GM19025 (cell line): ENCODE measurements at regions not wholly inside any gene's neighbourhood (a gene's known extent, or its start where the extent isn't known, plus 50 kb on each side); places are given as distances from the start of the nearest gene placed in this dataset.

ENCODE experiments used
- ATAC-seq: cut with Tn5 transposase; IDR thresholded peaks from one replicate; pipeline ENCODE4 v1.9.1; 2021; ENCODE audit warnings: mild to moderate bottlenecking, low read depth, moderate library complexity; ENCODE audit not compliant: unreplicated experiment

DNA sequence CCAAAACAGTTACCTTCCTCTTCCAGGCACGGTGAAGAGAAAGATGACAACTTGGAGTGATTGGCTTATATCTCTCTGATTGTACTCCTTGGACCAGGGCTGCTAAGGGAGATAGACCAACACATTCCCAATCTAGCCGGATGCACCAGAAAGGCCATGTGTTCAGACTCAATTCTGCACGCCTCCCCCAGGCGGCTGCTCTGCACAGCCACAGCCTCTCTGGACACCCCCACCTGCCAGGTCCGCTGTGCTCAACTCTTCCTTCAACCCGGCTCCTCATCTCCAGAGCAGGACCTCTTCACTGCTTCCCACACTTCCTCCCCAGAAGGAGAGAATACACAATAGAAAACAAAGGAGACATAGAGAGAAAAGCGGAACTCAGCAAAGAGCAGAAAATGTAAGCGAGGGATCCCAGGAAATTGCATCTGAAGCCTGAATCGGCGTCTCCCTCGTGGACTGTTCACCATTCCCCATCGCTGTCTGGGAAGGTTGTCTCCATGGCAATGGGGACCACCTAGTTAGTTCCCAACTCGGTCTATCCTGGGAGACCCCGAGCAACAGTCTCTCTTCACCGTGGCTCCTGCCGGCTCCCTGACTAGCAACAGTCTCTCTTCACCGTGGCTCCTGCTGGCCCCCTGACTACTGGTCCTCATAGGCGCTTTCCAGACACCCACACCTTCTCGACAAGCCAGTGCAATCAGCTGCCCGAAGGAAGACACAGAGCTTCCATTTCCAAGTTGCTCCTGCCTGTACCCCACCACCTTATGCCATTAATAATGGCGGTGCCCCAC, 361.7 kb upstream of the MYT1L start:
- ATAC-seq = no peak

DNA sequence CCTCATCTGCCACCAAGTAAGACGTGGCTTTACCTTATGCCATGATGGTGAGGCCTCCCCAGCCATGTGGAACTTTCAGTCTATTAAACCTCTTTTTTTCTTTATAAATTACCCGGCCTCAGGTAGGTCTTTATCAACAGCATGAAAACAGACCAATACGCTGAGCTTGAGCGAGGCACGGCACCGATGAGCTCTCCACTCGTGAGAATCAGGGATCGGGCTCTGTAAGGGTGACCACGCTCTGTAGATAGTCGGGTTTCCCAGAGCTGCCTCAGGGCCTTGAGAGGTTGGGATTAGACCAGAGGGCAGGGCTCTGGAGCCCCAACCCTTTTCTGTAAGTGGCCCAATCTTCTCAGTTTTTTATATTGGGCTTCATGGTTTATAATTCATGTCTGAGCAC, 360.3 kb upstream of the MYT1L start:
- no peak for ATAC-seq

DNA sequence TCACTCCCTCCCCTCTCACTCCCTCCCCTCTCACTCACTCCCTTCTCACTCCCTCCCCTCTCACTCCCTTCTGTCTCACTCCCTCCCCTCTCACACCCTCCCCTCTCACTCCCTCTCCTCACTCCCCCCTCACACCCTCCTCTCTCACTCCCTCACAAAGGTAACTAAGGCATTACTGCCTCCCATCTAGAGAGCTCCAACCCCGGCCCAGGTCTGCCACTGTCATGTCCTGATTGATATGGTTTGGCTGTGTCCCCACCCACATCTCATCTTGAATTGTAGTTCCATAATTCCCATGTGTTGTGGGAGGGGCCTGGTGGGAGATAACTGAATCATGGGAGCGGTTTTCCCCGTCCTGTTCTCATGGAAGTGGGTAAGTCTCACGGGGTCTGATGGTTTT, 359.9 kb upstream of the MYT1L start:
- ATAC-seq = no peak

DNA sequence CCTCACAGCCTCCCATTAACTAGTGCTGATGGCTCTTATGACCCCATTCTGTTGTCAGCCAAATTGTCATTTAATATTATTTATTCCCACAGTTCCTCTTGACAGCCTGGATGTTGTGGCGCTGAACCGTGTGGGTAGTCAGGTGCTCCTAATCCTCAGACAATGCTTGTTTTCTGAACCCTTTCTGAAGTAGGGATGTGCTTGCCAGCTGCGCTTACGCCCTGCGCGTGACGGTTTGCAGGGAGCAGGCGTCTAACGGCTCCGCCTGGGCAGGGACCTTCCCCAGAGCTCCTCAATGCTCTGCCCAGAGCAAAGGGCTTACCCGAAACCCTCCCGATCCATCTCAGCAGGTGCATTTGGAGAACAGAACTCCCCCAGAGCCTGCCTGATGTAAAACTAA, 358.2 kb upstream of the MYT1L start:
- no peak for ATAC-seq

DNA sequence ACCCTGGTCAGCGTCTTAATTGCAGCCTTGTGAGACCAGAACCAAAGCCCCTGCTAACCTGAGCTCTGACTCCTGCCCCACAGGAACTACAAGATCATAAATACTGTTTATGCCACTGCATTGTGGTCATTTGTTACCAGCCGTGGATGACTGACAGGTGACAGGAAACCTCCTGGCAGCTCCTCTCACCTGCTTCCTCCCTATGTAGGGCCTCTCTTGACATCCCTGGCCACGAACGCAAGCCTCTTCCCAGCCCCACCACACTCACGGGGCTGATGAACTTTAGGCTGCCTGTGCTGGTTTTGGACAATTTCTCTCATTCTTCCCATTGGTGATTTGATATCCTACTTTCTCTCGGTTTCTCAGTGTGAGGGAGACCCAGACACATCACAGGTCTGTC, 357.2 kb upstream of the MYT1L start:
- ATAC-seq = no peak

DNA sequence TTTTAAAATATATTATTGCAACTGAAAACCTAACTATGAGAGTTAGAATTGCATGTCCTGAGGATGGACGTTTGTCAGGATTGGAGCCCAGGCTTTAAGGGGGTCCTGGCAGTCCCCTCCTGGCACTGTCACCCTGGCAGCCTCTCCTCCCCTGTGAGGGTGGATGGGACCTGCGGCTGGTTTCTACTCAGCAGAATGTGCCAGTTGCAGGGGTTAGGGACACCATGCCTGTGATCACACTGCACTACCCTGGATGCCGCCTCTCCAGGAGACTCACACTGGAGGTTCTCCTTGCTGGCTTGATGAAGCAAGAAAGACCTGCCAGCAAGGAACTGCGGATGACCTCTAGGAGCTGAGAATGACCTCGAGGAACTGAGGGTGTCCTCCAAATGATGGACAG, 356.7 kb upstream of the MYT1L start:
- ATAC-seq = no peak

DNA sequence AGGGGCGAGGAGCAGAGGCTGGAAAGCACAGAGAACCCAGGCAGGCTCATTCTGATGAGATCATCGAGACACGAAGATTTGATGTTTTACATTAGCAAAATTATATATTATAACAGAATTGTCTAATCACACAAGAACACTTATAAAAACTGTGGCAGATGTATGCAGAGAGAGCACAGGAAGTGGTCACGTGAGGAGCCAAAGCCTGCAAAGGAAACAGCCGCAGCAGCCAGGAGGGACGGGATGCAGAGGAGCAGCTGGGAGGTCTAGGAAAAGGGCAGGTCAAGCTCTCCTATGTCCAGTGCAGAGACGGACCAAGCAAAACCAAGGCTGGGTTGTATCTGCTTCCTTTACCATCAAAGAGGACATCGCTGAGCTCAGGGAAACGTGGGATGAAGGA, 355.1 kb upstream of the MYT1L start:
- ATAC-seq = no peak

DNA sequence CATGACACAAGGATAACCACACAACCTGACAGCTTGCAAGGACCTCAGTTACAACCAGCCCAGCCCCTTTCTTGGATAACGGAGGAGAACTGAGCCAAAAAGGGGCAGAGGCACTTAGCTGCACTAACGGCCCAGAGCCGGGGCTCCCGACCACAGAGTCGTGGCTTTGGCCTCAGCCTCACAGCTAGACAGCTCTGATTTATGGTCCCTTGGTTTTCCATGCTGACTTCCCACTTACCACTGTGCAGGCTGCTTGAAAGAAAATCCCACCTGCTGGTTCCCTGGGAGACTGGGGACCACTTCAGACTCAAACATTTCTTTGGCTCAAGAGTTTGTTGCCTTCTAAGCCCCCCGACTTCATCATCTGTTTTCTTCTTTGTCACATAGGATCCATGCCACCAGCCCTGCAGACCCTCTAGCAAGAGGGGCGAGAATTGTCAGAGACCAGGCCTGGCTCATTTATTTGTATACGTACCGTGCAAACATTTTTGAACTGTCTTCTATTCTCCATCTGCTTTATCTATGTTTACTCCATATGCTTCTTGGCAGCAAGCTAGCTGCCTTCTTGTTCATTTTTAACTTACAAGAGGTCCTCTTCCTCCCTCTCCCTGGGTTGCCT, 352.6 kb upstream of the MYT1L start:
- ATAC-seq = no peak

DNA sequence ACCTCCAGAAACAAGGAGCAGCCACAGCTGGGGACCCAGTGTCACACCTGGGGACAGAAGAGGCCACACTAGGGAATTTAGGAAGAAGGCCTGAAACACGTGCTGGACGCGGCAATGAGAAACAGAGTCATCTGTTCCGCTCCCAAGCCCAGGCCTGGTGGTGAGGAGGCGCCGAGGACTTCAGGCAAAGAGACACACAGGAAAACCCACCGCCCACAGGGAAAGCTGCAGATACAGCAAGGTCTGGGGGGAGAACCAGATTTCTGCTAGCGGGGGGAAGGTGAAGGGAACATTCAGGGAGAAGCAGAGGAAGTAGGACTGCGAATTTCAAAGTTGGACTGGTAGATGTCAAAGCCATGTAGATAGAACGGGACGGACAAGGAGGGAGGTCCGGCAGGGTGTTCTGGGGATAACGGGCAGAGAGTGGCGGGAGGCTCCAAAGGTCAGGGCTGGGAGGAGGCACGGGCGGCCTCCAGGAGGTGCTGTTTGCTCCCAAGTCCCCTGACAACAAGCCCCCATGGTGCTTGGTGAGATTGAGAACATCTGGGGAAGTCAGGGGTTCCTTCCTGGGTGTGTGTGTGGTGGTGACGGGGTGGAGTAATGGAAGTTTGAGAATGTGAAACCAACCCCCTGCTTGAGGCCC, 351.7 kb upstream of the MYT1L start:
- no peak for ATAC-seq

DNA sequence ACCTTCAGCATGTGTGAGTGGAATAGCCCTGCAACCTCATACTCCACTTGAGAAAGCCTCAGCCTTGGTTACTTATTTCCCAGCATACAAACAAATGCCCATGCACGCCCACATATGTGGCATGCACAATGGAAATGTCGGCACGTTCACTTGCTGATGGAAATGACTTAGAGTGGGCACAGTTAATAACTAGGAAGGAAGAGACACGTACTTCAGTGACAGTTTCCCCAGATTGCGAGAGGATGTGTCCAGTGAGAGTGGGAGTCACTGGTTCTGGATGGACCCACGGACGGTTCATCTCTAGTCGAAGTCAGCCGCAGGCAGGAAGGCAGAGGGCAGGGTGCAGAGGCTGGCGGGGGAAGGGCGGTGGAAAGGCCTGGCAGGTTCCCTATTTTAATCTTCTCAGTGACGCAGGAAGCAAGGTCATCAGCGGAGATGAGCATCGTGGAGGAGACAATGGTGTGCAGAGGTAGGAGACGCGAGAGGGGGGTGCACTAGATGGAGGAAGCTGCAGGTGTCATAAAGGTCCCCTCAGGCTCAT, 350.7 kb upstream of the MYT1L start:
- ATAC-seq = no peak

DNA sequence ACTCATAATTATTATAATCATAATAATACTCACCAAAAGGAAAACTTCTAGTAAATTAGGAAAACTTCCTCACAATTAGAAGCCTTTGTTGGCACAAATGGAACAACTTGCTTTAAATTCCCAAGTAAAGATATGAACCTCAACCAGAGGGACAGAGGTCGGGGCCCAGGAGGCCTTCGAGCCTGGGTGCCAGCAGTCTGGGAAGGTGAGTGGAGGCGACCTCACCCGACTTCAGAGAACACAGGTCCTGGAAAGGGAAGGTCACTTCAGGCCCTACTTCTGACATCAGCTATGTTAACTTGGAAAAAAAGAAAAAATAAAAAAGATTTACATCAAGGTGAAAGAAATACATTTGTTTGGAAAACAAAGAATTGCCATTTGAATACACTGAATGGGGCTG, 350.0 kb upstream of the MYT1L start:
- no peak for ATAC-seq

DNA sequence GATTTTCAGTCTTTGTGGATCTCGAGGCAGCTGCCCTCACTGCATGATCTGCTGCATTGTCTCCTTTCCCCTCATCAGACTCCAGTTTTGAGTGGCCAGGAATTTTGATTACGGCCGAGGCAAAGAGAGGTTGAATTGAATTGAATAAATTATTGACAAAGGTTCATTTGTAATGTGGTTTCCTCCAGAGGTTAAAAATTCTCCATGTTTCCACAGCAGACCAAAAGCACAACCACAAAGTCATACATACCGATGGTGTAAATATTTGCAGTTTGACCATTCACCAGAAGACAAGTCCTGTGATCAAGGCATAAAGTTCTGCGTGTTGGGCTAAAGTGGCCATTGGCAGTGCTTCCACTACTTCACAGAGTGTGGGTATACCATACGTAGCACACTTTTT, 343.8 kb upstream of the MYT1L start:
- ATAC-seq = no peak

DNA sequence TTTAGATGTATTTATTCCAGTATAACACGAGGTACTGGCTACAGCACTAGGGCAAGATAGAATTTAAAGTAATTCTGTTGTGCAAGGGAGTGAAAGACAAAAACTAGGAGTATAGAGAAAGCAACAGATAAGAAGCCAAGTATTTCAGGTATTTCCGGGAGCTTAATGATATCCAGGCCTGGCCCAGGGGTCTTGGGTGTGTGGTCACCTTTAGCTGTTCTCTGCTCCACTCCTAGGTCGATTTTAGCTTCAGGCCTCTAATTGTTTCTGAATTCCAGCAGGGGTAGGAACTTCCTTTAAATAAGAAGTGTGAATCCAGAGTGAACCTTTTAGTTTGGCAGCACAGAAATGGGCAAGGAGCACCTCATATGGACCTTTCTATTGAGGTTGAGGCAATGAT, 342.3 kb upstream of the MYT1L start:
- no peak for ATAC-seq

DNA sequence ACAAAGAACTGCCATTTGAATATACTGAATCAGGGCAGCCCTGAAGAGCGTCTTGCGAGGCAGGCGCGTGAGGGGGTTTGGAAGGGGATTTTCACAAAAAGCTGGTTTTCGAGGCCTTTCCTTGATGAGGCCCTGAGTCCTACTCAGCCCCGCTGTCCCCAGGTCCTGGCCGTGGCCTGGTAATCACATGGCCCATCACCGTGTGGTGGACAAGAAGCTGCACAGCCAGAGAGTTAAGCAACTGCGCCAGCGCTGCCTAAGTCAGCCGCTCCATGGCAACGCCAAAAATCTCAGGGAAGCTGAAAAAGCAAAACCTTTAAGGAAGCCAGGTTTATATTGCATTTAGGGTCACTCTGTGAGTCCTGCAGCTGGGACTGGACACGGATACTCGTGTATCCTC, 341.2 kb upstream of the MYT1L start:
- no peak for ATAC-seq

DNA sequence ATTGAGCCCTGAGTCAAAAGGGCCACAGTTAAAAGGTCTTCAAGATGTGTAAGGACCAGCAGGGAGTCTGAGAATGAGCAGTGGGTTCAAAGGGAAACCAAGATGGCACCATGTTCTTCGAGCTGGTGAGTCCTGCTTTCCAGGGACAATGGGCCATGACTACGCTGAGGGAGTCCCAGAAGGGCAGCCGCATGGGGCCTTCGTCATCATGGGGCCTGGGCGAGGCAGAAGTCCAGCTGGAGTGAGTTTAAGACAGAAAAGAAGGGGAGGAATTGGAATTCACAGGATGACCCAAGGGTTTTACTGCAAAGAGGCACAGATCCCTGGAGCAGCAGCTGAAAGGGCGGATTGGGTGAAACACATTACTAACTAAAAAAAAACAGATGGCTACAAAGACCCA, 340.8 kb upstream of the MYT1L start:
- ATAC-seq = no peak

DNA sequence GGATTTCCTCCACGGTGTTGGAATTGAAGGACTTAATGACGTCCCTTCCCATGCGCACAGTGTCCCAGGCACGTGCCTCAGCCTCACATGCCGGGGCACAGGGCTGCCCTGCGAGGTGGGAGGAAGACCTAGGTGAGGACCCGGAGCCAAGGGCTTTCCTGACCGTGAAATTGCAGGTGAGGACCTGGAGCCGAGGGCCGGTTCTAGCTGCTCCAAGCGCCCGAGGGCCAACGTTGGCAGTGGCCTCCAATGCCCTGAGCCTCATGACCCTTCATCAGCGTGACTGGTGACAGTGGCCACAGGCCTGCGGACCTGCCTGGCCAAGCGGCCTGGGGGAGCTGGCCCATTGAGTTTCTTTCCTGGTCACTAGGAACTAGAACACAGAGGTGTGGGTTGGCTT, 338.2 kb upstream of the MYT1L start:
- ATAC-seq = no peak

DNA sequence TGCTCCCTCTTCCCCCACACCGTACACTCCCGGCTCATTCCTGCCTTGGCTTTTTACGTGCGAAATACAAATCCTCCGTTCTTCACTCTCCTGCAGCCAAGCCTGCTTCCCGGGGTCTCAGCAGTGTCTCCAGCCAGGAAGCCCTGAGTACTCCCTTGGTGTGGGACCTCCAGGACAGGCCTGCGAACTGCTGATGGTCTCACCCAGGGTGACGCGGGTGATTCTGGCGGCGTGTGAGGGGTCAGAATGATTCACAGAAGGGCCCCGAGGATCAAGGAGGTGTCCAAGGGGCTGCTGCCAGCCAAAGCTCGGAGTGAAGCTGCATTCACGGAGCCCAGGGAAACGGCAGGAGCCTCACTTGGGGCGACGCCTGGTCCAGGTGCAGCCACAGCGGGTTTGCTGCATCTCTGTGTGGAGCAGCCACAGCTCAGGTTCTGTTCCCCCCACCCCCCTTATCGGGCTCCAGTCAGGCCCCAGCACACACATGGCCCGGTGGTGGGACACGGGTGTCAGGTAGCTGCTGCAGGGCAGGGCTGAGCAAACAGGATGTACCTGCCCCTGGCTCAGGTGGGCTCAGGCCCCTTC, 337.7 kb upstream of the MYT1L start:
- ATAC-seq = no peak

DNA sequence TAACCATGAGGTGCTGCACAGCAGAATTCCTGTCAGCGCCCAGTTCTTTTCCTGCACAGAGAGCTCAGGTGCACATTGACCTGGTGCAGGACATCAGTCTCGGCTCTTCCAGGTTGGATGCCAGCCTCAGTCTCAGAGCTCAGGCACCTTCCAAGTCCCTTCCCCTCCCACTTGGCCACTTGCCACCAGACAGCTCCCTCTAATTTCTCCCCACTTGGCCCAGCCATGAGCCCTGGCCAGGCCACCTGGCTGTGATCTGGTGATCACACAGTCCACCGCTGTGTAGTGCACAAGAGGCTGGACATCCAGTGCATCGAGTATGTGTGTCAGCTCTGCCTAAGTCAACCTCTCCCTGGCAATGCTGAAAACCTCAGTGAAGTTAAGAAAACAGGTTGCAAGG, 336.6 kb upstream of the MYT1L start:
- no peak for ATAC-seq

DNA sequence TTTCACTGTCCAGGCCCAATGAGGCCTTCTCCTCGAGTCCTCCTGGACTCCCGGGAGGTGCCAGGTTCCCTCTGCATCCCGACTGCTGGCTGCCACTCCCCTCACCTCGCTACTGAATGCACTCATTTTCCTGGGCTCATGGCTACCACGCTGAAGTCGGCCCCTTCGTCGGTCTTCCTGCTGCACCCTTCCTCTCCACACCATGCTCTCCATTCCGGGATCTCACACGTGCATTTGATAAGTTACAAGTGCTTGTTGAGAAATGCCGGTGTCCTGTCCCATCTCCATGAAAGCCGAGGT, 334.7 kb upstream of the MYT1L start:
- no peak for ATAC-seq

DNA sequence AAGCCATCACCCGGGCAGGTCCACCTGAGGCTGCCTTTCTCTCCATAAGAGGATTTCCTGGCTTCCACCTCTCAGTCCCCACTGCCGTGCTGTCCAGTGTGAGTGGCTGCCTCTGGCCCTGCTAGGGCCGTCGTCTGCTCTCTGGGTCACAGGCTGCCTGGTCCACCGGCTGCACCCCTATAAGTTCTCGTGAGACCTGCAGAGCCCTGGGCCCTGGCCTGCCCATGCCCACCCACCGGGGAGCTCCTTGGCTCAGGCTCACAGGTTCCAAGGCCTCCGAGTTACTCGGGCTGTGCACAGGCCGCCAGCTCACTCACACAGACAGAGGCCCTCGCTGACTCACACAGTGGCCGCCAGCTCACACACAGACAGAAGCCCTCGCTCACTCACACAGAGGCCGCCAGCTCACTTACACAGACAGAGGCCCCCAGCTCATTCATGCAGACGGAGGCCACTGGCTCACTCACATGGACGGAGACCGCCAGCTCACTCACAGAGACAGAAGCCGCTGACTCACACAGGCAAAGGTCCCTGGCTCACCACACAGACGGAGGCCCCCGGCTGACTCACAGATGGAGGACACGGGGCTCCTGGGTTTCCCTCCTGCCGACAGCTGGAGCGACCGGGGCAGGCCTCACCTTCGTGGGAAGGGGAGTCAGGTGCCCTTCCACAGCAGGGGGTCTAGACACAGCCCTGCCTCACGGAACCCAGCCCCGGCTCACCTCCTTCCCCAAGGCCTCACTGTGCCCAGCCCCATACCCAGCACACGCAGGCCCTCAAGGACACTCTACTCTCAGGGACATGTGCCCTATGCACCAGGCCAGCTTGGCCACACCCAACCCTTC, 334.1 kb upstream of the MYT1L start:
- ATAC-seq = no peak
